ENCODE measurements at regions not wholly inside any gene's neighbourhood (a gene's known extent, or its start where the extent isn't known, plus 50 kb on each side); places are given as distances from the start of the nearest gene placed in this dataset.
"Not testable (repeated sequence)": the region's sequence is repeated elsewhere in the genome, so short reads cannot be mapped to it uniquely, and the experiment has no call there.

DNA sequence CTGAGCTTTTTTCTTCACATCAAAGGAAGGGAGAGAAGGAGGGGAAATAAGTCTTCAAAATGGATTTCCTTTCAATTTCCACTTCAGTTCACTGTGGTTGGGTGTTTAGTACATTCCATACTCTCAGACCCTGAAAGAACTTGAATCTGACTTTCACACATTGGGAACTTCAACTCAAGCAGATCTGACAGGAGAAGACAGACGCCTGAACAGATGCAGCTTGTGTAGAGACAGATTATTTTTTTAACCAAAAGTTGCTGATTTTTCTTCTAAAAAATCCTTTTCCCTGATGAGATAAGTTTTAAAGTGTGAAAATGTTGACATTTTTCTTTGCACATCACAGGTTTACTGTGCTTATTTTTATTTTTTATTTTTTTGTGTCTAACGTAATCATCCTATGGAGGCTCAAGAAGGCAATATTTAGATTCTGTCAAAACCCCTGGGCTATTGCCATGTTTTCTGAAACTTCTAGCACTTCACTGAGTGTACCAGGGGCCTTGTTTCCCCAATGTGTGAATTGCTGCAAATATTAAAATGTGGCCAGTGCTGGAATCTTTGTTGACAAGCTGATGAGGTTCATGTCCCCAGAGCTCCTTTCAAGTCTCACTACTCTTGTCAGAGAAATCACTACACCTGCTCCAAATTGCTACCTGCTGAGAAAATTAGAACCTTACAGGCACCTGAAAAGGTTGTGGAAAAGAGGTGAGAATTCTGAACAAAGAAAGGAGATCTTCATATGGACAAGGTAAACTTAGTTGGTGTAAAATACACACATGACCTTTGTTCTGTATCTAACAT, 214.8 kb upstream of the BTBD3 start:
- ATAC-seq (no peak), DNase-seq (ENCODE audit: low spot score) (no peak)
- intact Hi-C loops (cut with DNase I): no loop called here

DNA sequence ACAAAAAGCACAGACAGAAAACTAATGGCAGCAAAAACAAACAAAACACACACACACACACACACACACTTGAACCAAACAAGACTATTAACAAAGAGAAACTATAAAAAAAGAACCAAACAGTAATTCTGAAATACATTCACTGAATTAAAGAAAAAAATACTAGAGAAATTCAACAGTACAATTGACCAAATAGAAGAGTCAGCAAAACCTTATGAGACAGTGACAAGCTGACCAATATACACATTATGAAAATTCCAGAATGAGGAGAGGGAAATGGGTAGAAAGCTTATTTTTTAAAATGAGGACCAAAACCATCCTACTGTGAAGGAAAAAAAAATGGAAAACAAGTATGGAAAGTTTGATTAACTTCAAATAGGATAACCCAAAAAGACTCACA, 212.2 kb upstream of the BTBD3 start:
- no peak for ATAC-seq
- intact Hi-C loops (cut with DNase I): no loop called here

DNA sequence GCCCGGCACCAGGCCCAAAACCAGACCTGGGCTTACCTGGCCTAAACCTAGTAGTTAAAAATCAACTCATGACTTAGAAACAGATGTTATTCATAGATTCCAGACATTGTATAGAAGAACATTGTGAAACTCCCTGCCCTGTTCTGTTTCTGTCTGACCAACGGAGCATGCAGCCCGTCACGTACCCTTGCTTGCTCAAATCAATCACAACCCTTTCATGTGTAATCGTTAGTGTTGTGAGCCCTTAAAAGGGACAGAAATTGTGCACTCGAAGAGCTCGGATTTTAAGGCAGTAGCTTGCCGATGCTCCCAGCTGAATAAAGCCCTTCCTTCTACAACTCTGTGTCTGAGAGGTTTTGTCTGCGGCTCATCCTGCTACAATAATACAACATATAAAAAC, 209.5 kb upstream of the BTBD3 start:
- intact Hi-C loops (cut with DNase I); DNase-seq (ENCODE audit: low spot score); ATAC-seq: not testable (repeated sequence)

More for the DNA sequence above, 212.2 kb upstream of the BTBD3 start:
- no peak for DNase-seq (ENCODE audit: low spot score)

DNA sequence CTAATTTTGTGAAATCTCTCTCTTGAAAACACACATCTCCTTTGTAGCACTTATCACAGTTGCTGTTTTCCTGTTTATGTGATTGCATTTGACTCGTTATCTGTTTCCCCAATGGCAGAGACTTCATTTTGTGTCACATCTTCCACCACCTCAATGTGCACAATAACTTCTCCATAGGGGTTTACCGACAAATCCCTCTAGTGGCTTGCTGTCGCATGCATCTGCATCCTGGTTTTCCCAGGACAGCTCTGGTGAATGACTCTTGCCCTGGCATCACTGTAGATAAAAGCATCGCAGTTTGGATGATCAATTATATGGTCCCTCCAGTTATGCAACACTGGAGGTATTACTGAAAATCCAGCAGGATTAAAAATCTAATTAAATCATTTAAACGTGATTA, 206.5 kb upstream of the BTBD3 start:
- DNase-seq (ENCODE audit: low spot score) (no peak), ATAC-seq (no peak)
- intact Hi-C loops (cut with DNase I): no loop called here

- ATAC-seq (no peak), DNase-seq (ENCODE audit: low spot score) (no peak)
- intact Hi-C loops (cut with DNase I): no loop called here
Observed at GRCh38 chr20:11712639-11713160, 205.0 kb upstream of the BTBD3 start.

DNA sequence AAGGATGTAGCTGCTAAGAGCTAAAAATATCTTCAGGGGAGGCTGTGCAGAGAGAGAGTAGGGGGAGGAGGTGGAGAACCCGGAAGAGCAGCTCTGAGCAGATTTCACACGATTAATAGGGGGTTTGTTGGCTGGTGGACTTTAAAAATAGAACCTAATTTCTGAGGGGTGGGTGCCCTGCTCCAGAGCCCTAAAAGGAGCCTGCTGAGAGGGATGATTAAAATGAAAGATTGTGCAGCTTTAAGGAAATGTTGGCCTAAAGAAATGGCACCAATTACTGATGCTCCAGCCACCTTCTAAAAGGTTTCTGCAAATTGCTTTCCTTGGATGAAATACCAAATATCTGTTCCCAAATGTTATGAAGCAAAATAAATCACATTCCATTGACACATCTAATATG, 202.8 kb upstream of the BTBD3 start:
- intact Hi-C loops (cut with DNase I): no loop called here
- ATAC-seq (no peak), DNase-seq (ENCODE audit: low spot score) (no peak)

GRCh38 chr20:11716239-11716944, 201.3 kb upstream of the BTBD3 start:
- no peak for DNase-seq (ENCODE audit: low spot score)
- no peak for ATAC-seq
- intact Hi-C loops (cut with DNase I): no loop called here

DNA sequence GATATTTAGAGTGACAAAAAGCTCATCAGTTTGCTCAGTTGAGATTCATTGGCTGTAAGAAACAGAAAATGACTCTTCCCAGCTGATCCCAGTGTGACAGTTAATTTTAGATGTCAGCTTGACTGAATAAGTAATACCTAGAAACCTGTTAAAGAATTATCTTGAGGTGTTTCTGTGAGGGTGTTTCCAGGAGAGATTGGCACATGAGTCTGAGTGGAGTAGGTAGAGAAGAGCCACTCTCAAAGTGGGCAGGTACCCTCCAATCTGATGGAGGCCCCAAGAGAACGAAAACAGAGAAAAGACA, 200.8 kb upstream of the BTBD3 start:
- no peak for ATAC-seq
- intact Hi-C loops (cut with DNase I): no loop called here
- no peak for DNase-seq (ENCODE audit: low spot score)

DNA sequence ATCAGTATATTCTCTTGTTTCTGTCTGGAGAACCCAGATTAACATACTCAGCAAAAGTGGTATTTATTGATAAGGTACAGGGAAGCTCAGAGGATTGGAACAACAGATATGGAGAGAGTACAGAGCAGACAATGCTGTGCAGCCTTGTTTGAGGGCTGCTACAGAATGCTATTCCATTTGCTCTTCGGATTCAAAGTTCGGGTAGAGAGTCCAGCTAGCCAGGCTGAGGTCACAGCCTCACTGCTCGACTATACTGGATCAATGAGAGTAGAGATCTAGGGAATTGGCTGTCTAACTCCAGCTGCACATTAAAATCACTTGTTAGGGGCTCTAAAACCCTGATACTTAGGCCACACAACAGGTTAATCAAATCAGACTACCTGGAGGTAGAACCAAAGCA, 200.1 kb upstream of the BTBD3 start:
- intact Hi-C loops (cut with DNase I): no loop called here
- DNase-seq (ENCODE audit: low spot score) (no peak), ATAC-seq (no peak)

DNA sequence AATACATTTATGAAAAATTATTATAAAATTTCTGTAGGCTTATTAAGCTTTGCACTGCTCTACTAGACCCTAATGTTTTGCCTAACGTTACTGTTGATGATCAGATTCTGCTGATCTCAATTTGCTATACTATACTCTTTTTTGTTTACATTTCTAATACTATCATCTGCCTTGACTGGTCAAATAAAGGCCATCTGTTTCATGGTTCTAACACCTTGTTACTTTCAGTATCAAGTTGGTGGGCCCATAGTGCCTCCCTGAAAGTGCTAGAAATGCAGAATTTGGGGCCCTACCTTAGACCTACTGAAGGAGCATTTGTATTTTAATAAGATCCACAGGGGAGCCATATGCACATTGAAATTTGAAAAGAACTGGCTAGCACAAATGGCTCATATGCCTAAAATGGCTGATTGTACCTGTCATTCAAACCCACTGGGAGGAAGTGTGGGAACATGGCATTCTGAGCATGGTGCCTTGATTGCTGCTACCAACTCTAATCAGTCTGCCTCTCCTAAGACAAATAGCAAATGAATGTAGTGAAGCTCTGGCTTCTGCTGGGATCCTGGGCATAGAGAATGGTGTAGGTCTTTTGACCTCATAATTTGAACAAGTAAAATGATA, 199.1 kb upstream of the BTBD3 start:
- ATAC-seq: no peak
- DNase-seq (ENCODE audit: low spot score): no peak
- intact Hi-C loops (cut with DNase I): no loop called here

DNA sequence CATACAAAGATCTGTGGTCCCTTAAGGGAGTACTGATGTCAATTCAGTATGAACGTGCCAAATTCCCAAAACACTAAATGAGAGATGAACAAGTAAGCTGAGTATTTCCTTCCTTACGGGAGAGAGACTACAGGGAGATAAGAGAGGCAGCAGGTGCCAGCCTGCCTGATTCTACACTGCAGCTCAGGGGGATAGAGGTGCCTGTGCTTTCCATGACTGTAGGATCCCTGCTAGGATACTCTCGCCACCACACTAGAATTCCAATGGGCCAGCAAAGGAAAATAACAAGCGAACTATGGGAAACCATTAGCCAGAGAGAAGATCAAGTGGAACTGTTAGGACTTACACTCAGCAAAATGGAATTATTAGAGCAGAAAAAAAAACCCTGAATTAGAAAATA, 198.5 kb upstream of the BTBD3 start:
- intact Hi-C loops (cut with DNase I): no loop called here
- ATAC-seq (no peak), DNase-seq (ENCODE audit: low spot score) (no peak)

DNA sequence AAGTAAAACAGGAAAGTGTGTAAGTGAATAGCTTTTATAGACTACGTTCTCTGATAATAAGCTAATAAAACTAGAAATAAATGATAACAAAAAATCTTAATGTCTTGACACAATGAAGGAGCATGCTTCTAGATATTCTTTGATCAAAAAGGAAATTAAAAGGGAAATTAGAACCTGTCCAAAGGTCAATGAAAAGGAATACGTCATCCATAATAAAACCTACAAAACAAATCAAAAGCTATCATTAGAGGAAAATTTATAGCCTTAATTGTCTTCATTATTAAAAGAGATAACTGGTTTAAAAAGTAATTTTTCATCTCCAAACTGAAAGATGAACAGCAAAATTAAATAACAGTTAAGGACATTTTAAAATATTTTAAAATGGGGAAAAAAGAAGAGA, 196.3 kb upstream of the BTBD3 start:
- no peak for DNase-seq (ENCODE audit: low spot score)
- intact Hi-C loops (cut with DNase I): no loop called here
- no peak for ATAC-seq

GRCh38 chr20:11724097-11724496, 193.6 kb upstream of the BTBD3 start:
- ATAC-seq (no peak), DNase-seq (ENCODE audit: low spot score) (no peak)
- intact Hi-C loops (cut with DNase I): no loop called here

- no peak for DNase-seq (ENCODE audit: low spot score)
- no peak for ATAC-seq
- intact Hi-C loops (cut with DNase I): no loop called here
Observed at GRCh38 chr20:11726026-11726425, 191.7 kb upstream of the BTBD3 start.

DNA sequence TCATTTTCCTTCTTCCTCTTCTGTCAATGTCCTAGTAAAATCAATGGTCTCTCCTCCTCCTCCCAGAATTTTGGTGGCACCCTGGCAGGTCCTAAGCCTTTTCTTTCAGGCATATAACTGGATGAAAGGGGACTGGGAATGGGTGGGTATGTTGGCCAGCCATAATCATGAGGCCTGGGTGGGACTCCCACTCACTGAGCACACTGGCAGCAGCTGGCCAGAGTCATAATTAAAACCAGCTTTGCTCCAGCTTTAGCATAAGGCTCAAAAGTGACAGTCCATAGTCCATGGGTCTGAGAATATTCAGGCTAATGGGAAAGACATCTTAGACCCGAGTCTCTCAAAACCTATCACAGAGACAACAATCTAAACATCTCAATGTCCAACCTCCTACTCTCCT, 190.0 kb upstream of the BTBD3 start:
- DNase-seq (ENCODE audit: low spot score) (no peak), ATAC-seq (no peak)
- intact Hi-C loops (cut with DNase I): no loop called here

DNA sequence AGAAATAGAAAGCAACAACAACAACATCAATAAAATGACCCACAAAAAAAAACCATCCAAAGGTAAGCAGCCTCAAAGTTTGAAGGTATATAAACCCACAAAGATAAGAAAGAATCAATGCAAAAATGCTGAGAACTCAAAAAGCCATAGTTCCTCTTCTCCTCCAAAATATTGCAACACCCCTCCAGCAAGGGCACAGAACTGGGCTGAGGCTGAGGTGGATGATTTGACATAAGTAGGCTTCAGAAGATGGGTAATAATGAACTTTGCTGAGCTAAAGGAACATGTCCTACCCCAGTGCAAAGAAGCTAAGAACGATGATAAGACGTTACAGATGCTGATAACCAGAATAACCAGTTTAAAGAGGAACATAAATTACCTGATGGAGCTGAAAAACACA, 188.8 kb upstream of the BTBD3 start:
- DNase-seq (ENCODE audit: low spot score) (no peak), ATAC-seq (no peak)
- intact Hi-C loops (cut with DNase I): no loop called here

- intact Hi-C loops (cut with DNase I): no loop called here
- DNase-seq (ENCODE audit: low spot score) (no peak), ATAC-seq (no peak)
Observed at GRCh38 chr20:11729806-11730205, 187.9 kb upstream of the BTBD3 start.

DNA sequence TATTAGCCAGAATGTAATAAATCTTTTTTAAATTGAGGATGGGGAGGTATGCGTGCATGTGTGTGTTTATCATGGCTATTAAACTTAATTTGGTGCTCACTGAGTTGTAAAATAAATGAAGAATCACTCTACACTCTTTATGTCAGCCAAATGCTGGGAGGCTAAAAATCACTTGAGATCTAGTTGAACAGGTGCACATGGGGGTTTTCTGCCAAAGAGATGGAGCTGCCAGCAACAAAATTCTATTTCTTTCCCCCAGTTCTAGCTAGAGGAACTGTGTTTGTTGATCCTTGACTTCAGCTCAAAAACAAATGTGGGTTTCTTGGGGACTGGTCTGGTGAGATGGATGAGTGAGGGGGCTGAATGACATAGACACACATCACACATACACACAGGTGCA, 183.3 kb upstream of the BTBD3 start:
- DNase-seq (ENCODE audit: low spot score) (no peak), ATAC-seq (no peak)
- intact Hi-C loops (cut with DNase I): no loop called here

- ATAC-seq: no peak
- DNase-seq (ENCODE audit: low spot score): no peak
- intact Hi-C loops (cut with DNase I): no loop called here
Observed at GRCh38 chr20:11738852-11739251, 178.8 kb upstream of the BTBD3 start.

- intact Hi-C loops (cut with DNase I): no loop called here
- ATAC-seq: no peak
- DNase-seq (ENCODE audit: low spot score): no peak
Observed at GRCh38 chr20:11740975-11741374, 176.7 kb upstream of the BTBD3 start.
